HEK293T (cell line): ENCODE measurements at regions not wholly inside any gene's neighbourhood (a gene's known extent, or its start where the extent isn't known, plus 50 kb on each side); places are given as distances from the start of the nearest gene placed in this dataset.
"Not testable (repeated sequence)": the region's sequence is repeated elsewhere in the genome, so short reads cannot be mapped to it uniquely, and the experiment has no call there.

Experiments
- FOXM1 ChIP-seq: fragments of 450-650 bp; IDR thresholded peaks from 2 replicates; pipeline ENCODE4 v1.6.1; 2017; ENCODE audit warnings: mild to moderate bottlenecking, borderline replicate concordance
- TF ChIP-seq, protein P1 (sequence below): fragments of 450-650 bp; IDR thresholded peaks from 2 replicates; pipeline ENCODE4 v1.6.1; 2016

- TF ChIP-seq, protein P1, sequence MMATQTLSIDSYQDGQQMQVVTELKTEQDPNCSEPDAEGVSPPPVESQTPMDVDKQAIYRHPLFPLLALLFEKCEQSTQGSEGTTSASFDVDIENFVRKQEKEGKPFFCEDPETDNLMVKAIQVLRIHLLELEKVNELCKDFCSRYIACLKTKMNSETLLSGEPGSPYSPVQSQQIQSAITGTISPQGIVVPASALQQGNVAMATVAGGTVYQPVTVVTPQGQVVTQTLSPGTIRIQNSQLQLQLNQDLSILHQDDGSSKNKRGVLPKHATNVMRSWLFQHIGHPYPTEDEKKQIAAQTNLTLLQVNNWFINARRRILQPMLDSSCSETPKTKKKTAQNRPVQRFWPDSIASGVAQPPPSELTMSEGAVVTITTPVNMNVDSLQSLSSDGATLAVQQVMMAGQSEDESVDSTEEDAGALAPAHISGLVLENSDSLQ: not testable (repeated sequence)
- not testable (repeated sequence) for TF ChIP-seq FOXM1
Observed at GRCh38 chr13:109264603-109265437, 521.6 kb downstream of the IRS2 start.
